Mucosa of descending colon (tissue), 3 donors: ENCODE measurements at regions not wholly inside any gene's neighbourhood (a gene's known extent, or its start where the extent isn't known, plus 50 kb on each side); places are given as distances from the start of the nearest gene placed in this dataset.

Experiments used
- ATAC-seq: fragments of 200-7000 bp; cut with Tn5 transposase; one replicate; pipeline ENCODE4 v1.9.1; 2020; ENCODE audit warnings: mild to moderate bottlenecking, moderate library complexity
- DNase-seq, 3 donors: peaks; one replicate each; pipeline ENCODE4 v3.0.0-alpha.2; 2020
- H3K36me3 ChIP-seq: fragments of 200-600 bp; one replicate; pipeline ENCODE4 v1.8.0; 2021; ENCODE audit warnings: low read depth, mild to moderate bottlenecking
- H3K4me1 ChIP-seq: fragments of 200-600 bp; one replicate; pipeline ENCODE4 v1.8.0; 2021; ENCODE audit warnings: low read depth, mild to moderate bottlenecking
- H3K4me3 ChIP-seq: fragments of 200-600 bp; one replicate; pipeline ENCODE4 v1.8.0; 2021; ENCODE audit warnings: mild to moderate bottlenecking
- H3K9me3 ChIP-seq: fragments of 200-600 bp; one replicate; pipeline ENCODE4 v1.8.0; 2021; ENCODE audit warnings: mild to moderate bottlenecking
- CTCF ChIP-seq: fragments of 200-600 bp; IDR thresholded peaks from one replicate; pipeline ENCODE4 v1.8.0; 2022; ENCODE audit warnings: antibody characterized with exemption, mild to moderate bottlenecking
- intact Hi-C, 2 donors: fragments of 100-400 bp; cut with DNase I in 1 of 2; cut with micrococcal nuclease in 1 of 2; formaldehyde crosslinking; loops; one replicate each; pipeline versions ENCODE4 v1.11.0 to v1.11.1; 2022; cut with DNase I, micrococcal nuclease
- donor health status: DM: no; HTN: no; CAD: no; lungs with moderate emphysema.
- donor health status: DM: no; HTN: no; CAD: no.
- donor health status: DM: no; HTN: yes; CAD: no.

- no peaks in the 10 kb centered on the region for H3K9me3 ChIP-seq
- DNase-seq (peak in 1 of 3 donors; percentile 19), ATAC-seq (no peak)
- TF ChIP-seq CTCF: no peak
- intact Hi-C loops: no loop called here
- no peaks in the 10 kb centered on the region for H3K36me3 ChIP-seq
- H3K4me1 ChIP-seq: no peaks in the 10 kb centered on the region
- H3K4me3 ChIP-seq: no peak overlapping the region
Measured at GRCh38 chr15:77692614-77693013, 59.9 kb upstream of the LINGO1 start.

GRCh38 chr15:77691607-77692006 is 58.9 kb upstream of the LINGO1 start:
- no peak for TF ChIP-seq CTCF
- H3K4me3 ChIP-seq: no peak overlapping the region
- H3K4me1 ChIP-seq: no peaks in the 10 kb centered on the region
- intact Hi-C loops: no loop called here
- no peaks in the 10 kb centered on the region for H3K36me3 ChIP-seq
- ATAC-seq (no peak), DNase-seq (peak in 1 of 3 donors; percentile 2)
- no peaks in the 10 kb centered on the region for H3K9me3 ChIP-seq

GRCh38 chr15:77689821-77690220 is 57.1 kb upstream of the LINGO1 start:
- Histone ChIP-seq H3K36me3 (no peaks in the 10 kb centered on the region), H3K4me3 (no peak overlapping the region), H3K9me3 (no peaks in the 10 kb centered on the region), H3K4me1 (no peaks in the 10 kb centered on the region)
- ATAC-seq (no peak), DNase-seq (no peak)
- intact Hi-C loops: no loop called here
- TF ChIP-seq CTCF: no peak

- ATAC-seq (no peak), DNase-seq (no peak)
- no peaks in the 10 kb centered on the region for H3K36me3 ChIP-seq
- TF ChIP-seq CTCF: no peak
- intact Hi-C loops: no loop called here
- no peak overlapping the region for H3K4me3 ChIP-seq
- no peaks in the 10 kb centered on the region for H3K9me3 ChIP-seq
- H3K4me1 ChIP-seq: no peaks in the 10 kb centered on the region
Measured at GRCh38 chr15:77688693-77689092, 56.0 kb upstream of the LINGO1 start.

GRCh38 chr15:77688266-77688665 is 55.6 kb upstream of the LINGO1 start:
- no peaks in the 10 kb centered on the region for H3K9me3 ChIP-seq
- no peak for TF ChIP-seq CTCF
- H3K4me1 ChIP-seq: no peaks in the 10 kb centered on the region
- intact Hi-C loops: no loop called here
- no peak for DNase-seq
- H3K36me3 ChIP-seq: no peaks in the 10 kb centered on the region
- ATAC-seq: no peak
- H3K4me3 ChIP-seq: no peak overlapping the region
